ENCODE measurements at regions not wholly inside any gene's neighbourhood (a gene's known extent, or its start where the extent isn't known, plus 50 kb on each side); places are given as distances from the start of the nearest gene placed in this dataset.
A peak's percentile ranks its signal among the peaks of the same experiment; 100 is the strongest.

- DNase-seq (ENCODE audit: low spot score), result no peak
These were observed 662.8 kb downstream of the OLFM4 start for GRCh38 chr13:53691417-53691816.

GRCh38 chr13:53694814-53695532 is 666.4 kb downstream of the OLFM4 start:
- DNase-seq (ENCODE audit: low spot score), result no peak

GRCh38 chr13:53703371-53704080 is 674.9 kb downstream of the OLFM4 start:
- DNase-seq (ENCODE audit: low spot score), result no peak

GRCh38 chr13:53719281-53719680 is 690.7 kb downstream of the OLFM4 start:
- DNase-seq (ENCODE audit: low spot score), result no peak

- DNase-seq (ENCODE audit: low spot score), result no peak
These were observed 704.1 kb downstream of the OLFM4 start for GRCh38 chr13:53732664-53733063.

- DNase-seq (ENCODE audit: low spot score), result no peak
These were observed 715.3 kb downstream of the OLFM4 start for GRCh38 chr13:53743906-53744305.

- no peak for DNase-seq (ENCODE audit: low spot score)
These were observed 719.2 kb downstream of the OLFM4 start for GRCh38 chr13:53747825-53748224.

GRCh38 chr13:53749306-53749705 is 720.7 kb downstream of the OLFM4 start:
- DNase-seq (ENCODE audit: low spot score), result no peak

- DNase-seq (ENCODE audit: low spot score), result no peak
These were observed 730.4 kb downstream of the OLFM4 start for GRCh38 chr13:53759016-53759415.

- DNase-seq (ENCODE audit: low spot score), result no peak
These were observed 747.2 kb downstream of the OLFM4 start for GRCh38 chr13:53775807-53776206.

- no peak for DNase-seq (ENCODE audit: low spot score)
These were observed 750.3 kb downstream of the OLFM4 start for GRCh38 chr13:53778937-53779336.

GRCh38 chr13:53781941-53782340 is 753.3 kb downstream of the OLFM4 start:
- no peak for DNase-seq (ENCODE audit: low spot score)

GRCh38 chr13:53782488-53782961 is 753.9 kb downstream of the OLFM4 start:
- DNase-seq (ENCODE audit: low spot score), result peak; percentile 31

- DNase-seq (ENCODE audit: low spot score), result no peak
These were observed 754.9 kb downstream of the OLFM4 start for GRCh38 chr13:53783471-53783870.

- no peak for DNase-seq (ENCODE audit: low spot score)
These were observed 759.7 kb downstream of the OLFM4 start for GRCh38 chr13:53788286-53788685.

GRCh38 chr13:53800011-53800410 is 771.4 kb downstream of the OLFM4 start:
- no peak for DNase-seq (ENCODE audit: low spot score)

- no peak for DNase-seq (ENCODE audit: low spot score)
These were observed 778.7 kb downstream of the OLFM4 start for GRCh38 chr13:53807251-53807834.

GRCh38 chr13:53821632-53822031 is 793.0 kb downstream of the OLFM4 start:
- DNase-seq (ENCODE audit: low spot score), result no peak

GRCh38 chr13:53822136-53822535 is 793.5 kb downstream of the OLFM4 start:
- no peak for DNase-seq (ENCODE audit: low spot score)

- no peak for DNase-seq (ENCODE audit: low spot score)
These were observed 810.8 kb downstream of the OLFM4 start for GRCh38 chr13:53839461-53839860.

GRCh38 chr13:53844473-53845146 is 816.0 kb downstream of the OLFM4 start:
- no peak for DNase-seq (ENCODE audit: low spot score)

GRCh38 chr13:53847502-53847901 is 818.9 kb downstream of the OLFM4 start:
- no peak for DNase-seq (ENCODE audit: low spot score)

Measured in mucosa of gallbladder (tissue), 1 donor.